ENCODE measurements at regions not wholly inside any gene's neighbourhood (a gene's known extent, or its start where the extent isn't known, plus 50 kb on each side); places are given as distances from the start of the nearest gene placed in this dataset.

GRCh38 chr3:150216866-150217600, 191.1 kb upstream of the TSC22D2 start:
- Histone ChIP-seq H4K20me1 (ENCODE audit: insufficient read depth) (no peaks in the 10 kb centered on the region), H3K27ac (ENCODE audit: low read depth, low read length) (no peak overlapping the region), H3K4me2 (ENCODE audit: low read length) (no peak overlapping the region), H3K9me3 (ENCODE audit: control insufficient read depth in 1 of 2, insufficient read depth in 1 of 2, low read depth in 1 of 2, low read length in 2 of 2) (peaks cover 3% of the 10 kb centered on the region in 2 experiments; a peak in 1 of 4 replicates), H3K4me1 (ENCODE audit: control insufficient read depth in 1 of 2, insufficient read depth in 2 of 2, low read length in 2 of 2) (peaks cover 0 to 12% of the 10 kb centered on the region in 2 experiments; a peak in 1 of 4 replicates), H3K79me2 (ENCODE audit: insufficient read depth, low read length) (no peaks in the 10 kb centered on the region), H3K9ac (ENCODE audit: low read length) (no peak overlapping the region), H3K9me2 (ENCODE audit: insufficient read depth) (no peaks in the 10 kb centered on the region), H3K27me3 (ENCODE audit: insufficient read depth, low read length) (no peaks in the 10 kb centered on the region), H3K4me3 (replicated peaks in 1 of 2; ENCODE audit: low read depth in 1 of 2, low read length in 2 of 2) (no peak overlapping the region), H2AFZ (ENCODE audit: low read depth, low read length, poor library complexity, severe bottlenecking) (no peak overlapping the region), H3K36me3 (ENCODE audit: control insufficient read depth in 1 of 2, insufficient read depth in 2 of 2, low read length in 2 of 2) (no peaks in the 10 kb centered on the region)
- ATAC-seq (no peak), DNase-seq (ENCODE audit: low read depth, low spot score) (no peak)
- no TSS peak for BruUV-seq (replicated peaks)
- ChIA-PET CTCF (interaction anchor here (1.0 to 1.3 kb wide), 2 partner anchors 10 to 33 kb away, joined by 3 to 5 read pairs; no protein-coding TSS in a partner anchor), POLR2A (no interaction called here), RAD21 (ENCODE audit: low non-redundant PET in 1 of 2, low total read pairs in 2 of 2, uncharacterized antibody in 2 of 2, unreplicated experiment in 2 of 2) (no interaction called here)
- intact Hi-C loops (cut with micrococcal nuclease): no loop called here
- TF ChIP-seq EGR1 (IDR thresholded peaks at IDR 0.05; ENCODE audit: low read depth) (no peak), EZH2phosphoT487 (IDR thresholded peaks at IDR 0.05; ENCODE audit: borderline replicate concordance) (no peak)

- no peak for ATAC-seq
- ChIA-PET POLR2A (no interaction called here), CTCF (interaction anchor here (1.0 to 1.3 kb wide), 2 partner anchors 10 to 32 kb away, joined by 3 to 5 read pairs; no protein-coding TSS in a partner anchor), RAD21 (ENCODE audit: low non-redundant PET in 1 of 2, low total read pairs in 2 of 2, uncharacterized antibody in 2 of 2, unreplicated experiment in 2 of 2) (no interaction called here)
- H3K4me1 ChIP-seq (ENCODE audit: control insufficient read depth in 1 of 2, insufficient read depth in 2 of 2, low read length in 2 of 2): peaks cover 0 to 8% of the 10 kb centered on the region in 2 experiments; a peak in 1 of 4 replicates
- intact Hi-C loops (cut with micrococcal nuclease): no loop called here
- H3K27ac ChIP-seq (ENCODE audit: low read depth, low read length): no peak overlapping the region
- H2AFZ ChIP-seq (ENCODE audit: low read depth, low read length, poor library complexity, severe bottlenecking): no peak overlapping the region
- H3K9me2 ChIP-seq (ENCODE audit: insufficient read depth): no peaks in the 10 kb centered on the region
- no peaks in the 10 kb centered on the region for H4K20me1 ChIP-seq (ENCODE audit: insufficient read depth)
- H3K9me3 ChIP-seq (ENCODE audit: control insufficient read depth in 1 of 2, insufficient read depth in 1 of 2, low read depth in 1 of 2, low read length in 2 of 2): peaks cover 3% of the 10 kb centered on the region in 2 experiments; a peak in 1 of 4 replicates
- H3K4me3 ChIP-seq (replicated peaks in 1 of 2; ENCODE audit: low read depth in 1 of 2, low read length in 2 of 2): no peak overlapping the region
- H3K9ac ChIP-seq (ENCODE audit: low read length): no peak overlapping the region
- BruUV-seq (replicated peaks): no TSS peak
- H3K27me3 ChIP-seq (ENCODE audit: insufficient read depth, low read length): no peaks in the 10 kb centered on the region
- DNase-seq (ENCODE audit: low read depth, low spot score): no peak
- H3K79me2 ChIP-seq (ENCODE audit: insufficient read depth, low read length): no peaks in the 10 kb centered on the region
- H3K4me2 ChIP-seq (ENCODE audit: low read length): no peak overlapping the region
- no peaks in the 10 kb centered on the region for H3K36me3 ChIP-seq (ENCODE audit: control insufficient read depth in 1 of 2, insufficient read depth in 2 of 2, low read length in 2 of 2)
- TF ChIP-seq EGR1 (IDR thresholded peaks at IDR 0.05; ENCODE audit: low read depth) (no peak), CEBPB (IDR thresholded peaks at IDR 0.05; ENCODE audit: low read depth) (no peak), YY1 (IDR thresholded peaks at IDR 0.05; ENCODE audit: extremely low read depth, insufficient replicate concordance, low read depth, low read length) (no peak), SRF (IDR thresholded peaks at IDR 0.05; ENCODE audit: low read depth) (no peak), FOSL1 (IDR thresholded peaks at IDR 0.05; ENCODE audit: low read depth) (no peak), ZBTB33 (IDR thresholded peaks at IDR 0.05; ENCODE audit: extremely low read depth, insufficient replicate concordance, low read length) (no peak), SIN3A (IDR thresholded peaks at IDR 0.05; ENCODE audit: low read depth) (no peak), ZNF274 (IDR thresholded peaks at IDR 0.05; ENCODE audit: low read depth, low read length) (no peak), CBX3 (IDR thresholded peaks at IDR 0.05; ENCODE audit: low read depth) (no peak), ELF1 (IDR thresholded peaks at IDR 0.05; ENCODE audit: borderline replicate concordance, low read depth) (no peak), ATF3 (IDR thresholded peaks at IDR 0.05) (no peak), POLR2A (IDR thresholded peaks at IDR 0.05; ENCODE audit: borderline replicate concordance, extremely low read depth, insufficient read depth, insufficient read length) (no peak)
Measured at GRCh38 chr3:150216041-150216811, 191.9 kb upstream of the TSC22D2 start.

Data from HCT116 (cell line).